ENCODE measurements at regions not wholly inside any gene's neighbourhood (a gene's known extent, or its start where the extent isn't known, plus 50 kb on each side); places are given as distances from the start of the nearest gene placed in this dataset.
"Not testable (repeated sequence)": the region's sequence is repeated elsewhere in the genome, so short reads cannot be mapped to it uniquely, and the experiment has no call there.

GRCh38 chrX:125507119-125507518, 187.4 kb downstream of the TEX13C start:
- DNase-seq: no peak

GRCh38 chrX:125520029-125520428, 200.4 kb downstream of the TEX13C start:
- no peak for DNase-seq

GRCh38 chrX:125522752-125523151, 203.1 kb downstream of the TEX13C start:
- DNase-seq: no peak

DNA sequence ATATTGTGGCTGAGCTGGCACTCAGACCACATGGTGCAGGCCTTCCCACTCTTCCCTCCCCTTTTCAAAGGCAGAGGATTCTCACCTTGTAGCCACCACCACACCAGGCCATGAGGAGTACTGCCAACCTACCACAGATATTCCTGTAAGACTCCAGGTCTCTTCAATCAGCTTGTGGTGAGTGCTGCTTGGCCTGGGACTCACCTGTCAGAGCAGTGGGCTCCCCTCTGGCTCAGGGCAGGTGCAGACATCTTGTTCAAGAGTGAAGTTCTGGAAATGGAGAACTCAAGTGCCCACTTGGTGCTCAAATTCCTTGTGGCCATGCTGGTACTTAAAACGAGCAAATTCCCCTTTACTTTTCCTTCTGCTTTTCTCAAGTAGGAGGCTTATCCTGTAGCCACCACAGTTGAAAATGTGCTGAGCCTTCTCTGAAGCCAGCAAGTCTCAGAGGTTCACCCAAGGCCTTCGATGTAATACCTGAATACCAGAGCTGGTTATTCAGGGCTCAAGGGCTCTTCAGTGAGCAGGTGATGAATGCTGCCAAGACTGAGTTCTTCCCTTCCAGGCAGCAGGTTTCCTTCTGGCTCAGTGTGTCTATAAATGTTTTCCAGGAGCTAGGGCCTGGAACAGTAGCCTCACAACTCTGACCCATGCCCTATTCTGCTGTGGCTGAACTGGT, 212.9 kb downstream of the TEX13C start:
- DNase-seq: no peak

DNA sequence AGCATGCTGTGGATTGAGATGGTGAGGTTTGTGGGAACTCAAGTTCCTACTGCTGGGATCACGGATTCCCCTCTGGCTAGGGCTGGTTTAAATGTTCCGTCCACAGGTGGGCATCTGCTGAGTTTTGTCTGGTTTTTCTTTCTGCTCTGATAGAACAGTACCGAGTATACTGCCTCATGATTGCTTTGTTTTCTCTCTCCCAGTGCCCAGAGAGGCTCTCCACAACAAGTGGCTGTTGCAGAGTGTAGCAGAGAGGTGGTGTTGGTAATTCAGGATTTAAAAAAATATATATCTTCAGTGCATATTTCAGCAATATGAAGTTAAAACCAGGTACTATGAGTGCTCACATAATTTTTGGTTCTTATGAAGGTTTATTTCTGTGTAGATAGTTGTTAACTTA, 213.7 kb downstream of the TEX13C start:
- no peak for DNase-seq

DNA sequence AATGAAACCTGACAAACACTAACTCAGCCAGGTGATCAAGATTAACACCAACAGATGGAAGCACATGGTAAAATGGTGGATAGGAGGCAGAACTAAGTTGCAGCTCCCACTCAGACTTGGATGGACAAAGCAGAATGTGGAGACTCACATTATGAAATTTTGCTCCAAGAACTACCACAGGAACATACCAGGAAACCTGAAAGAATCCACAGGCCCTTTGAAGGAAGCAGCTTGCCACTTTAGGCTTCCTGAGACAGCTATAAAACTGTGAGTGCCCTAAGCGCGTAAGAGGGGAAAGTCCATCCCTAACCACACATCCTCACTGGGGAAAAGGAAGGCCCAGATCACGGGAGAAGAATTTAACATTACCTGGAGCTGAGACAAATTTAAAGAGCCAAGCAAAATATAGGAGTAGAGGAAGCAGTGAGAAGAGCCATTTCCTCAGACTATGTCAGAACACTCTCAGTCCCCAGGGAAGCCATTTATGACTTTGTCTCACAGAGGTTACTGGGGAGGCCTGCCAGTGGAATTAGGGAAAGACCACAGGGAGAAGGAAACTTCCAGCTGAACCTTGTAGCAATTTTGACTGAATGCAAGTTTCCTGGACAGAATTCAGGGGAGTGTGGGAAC, 224.5 kb downstream of the TEX13C start:
- no peak for DNase-seq

DNA sequence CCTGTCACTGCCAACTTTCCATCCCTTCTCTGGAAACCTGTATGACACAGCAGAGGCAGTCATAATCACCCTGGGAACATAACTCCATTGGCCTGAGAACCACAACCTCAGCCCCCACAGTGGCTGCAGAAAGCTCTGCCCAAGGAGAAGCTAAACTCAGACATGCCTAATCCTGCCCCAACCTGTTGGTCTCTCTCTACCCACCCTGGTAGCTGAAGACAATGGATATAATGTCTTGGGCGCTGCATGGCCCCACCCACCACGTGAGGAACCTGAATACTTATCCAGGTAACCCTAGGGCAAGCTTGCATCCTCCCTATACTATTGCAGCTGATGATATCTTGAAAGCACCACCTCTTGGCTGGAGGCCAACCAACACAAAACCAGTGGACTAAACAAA, 225.2 kb downstream of the TEX13C start:
- DNase-seq: no peak

DNA sequence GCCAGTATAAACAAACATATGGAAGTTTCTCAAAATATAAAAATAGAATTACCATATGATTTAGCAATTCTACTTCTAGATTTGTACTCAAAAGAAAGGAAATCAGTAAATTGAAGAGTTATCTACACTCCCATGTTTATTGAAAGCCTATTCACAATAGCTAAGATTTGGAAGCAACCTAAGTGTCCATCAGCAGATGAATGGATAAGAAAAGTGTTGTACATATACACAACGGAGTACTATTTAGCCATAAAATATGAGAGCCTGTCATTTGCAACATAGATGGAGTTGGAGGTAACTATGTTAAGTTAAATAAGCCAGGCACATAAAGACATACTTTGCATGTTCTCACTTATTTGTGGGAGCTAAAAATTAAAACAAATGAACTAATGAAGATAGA, 257.8 kb downstream of the TEX13C start:
- DNase-seq: no peak

- DNase-seq: no peak
Observed at GRCh38 chrX:125604448-125604847, 284.8 kb downstream of the TEX13C start.

DNA sequence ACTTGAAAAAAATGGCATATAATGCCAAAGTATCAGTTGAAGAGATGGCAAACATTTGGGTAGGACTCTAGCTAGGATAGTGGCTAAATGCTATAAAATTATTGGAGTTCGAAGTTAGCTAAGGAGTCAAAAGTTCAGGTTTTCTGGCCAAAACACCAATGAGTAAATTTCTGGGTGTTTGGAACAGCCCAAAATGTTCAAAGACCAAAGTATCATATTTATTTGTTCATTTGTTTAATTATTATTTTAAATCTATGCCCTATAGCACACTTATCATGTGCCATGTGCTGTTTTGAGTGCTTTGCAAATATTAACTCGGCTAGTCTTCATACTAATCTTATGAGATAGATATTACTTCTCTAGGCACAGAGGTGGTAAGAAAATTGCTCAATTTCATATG, 285.5 kb downstream of the TEX13C start:
- no peak for DNase-seq

DNA sequence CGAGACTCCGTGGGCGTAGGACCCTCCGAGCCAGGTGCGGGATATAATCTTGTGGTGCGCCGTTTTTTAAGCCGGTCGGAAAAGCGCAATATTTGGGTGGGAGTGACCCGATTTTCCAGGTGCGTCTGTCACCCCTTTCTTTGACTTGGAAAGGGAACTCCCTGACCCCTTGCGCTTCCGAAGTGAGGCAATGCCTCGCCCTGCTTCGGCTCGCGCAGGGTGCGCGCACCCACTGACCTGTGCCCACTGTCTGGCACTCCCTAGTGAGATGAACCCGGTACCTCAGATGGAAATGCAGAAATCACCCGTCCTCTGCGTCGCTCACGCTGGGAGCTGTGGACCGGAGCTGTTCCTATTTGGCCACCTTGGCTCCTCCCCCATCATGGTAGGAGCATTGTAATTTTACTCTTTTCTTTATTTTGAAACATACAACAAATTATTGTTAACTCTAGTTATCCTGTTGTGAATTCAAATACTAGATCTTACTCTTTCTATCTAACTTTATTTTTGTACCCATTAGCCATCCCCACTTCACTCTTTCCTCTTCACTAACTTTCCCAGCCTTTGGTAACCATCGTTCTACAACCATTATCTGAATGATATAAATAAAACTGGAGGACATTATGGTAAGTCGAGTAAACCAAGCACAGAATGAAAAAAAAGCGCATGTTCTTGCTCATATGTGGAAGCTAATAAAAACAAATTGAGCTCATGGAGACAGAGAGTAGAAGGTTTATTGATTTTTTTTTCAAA, 295.1 kb downstream of the TEX13C start:
- not testable (repeated sequence) for DNase-seq

GRCh38 chrX:125620715-125621587, 301.3 kb downstream of the TEX13C start:
- no peak for DNase-seq

DNA sequence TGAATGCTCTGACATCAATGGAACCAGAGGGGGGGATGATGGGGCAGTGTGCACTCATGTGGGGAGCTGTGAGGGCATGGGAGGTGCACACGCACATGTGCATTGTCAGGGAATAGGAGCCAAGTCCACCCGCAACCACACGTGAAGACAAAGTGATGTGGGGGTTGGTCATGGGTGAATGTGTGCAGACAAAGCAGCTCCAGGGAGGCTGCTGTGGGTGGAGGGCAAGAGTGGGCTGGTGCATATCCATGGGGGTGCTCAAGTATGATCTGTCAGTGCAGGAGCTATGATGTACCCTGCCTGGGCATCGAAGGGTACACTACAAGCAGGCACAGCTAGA, 301.9 kb downstream of the TEX13C start:
- DNase-seq: no peak

- DNase-seq: no peak
Observed at GRCh38 chrX:125622899-125623298, 303.2 kb downstream of the TEX13C start.

DNA sequence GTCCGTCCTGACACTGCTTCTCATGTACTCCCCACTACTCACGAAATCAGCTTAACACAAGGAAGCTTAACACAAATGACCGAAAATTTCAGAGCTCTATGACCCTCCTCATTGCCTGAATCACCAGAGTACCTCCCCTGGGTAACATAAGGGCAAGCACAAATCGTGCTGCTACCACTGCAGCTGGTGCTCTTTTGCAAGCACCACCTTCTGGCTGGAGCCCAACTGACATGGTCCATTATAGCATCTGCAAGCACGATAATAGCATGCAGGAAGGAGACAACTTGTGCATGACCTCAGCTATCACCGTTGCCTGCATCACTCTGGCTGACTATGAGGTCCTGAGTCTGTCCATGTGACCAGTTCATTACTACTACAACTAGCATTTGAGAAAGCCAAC, 308.0 kb downstream of the TEX13C start:
- no peak for DNase-seq

GRCh38 chrX:125628435-125628834, 308.8 kb downstream of the TEX13C start:
- no peak for DNase-seq

- DNase-seq: no peak
Observed at GRCh38 chrX:125641405-125641804, 321.7 kb downstream of the TEX13C start.

- DNase-seq: no peak
Observed at GRCh38 chrX:125646195-125646594, 326.5 kb downstream of the TEX13C start.

DNA sequence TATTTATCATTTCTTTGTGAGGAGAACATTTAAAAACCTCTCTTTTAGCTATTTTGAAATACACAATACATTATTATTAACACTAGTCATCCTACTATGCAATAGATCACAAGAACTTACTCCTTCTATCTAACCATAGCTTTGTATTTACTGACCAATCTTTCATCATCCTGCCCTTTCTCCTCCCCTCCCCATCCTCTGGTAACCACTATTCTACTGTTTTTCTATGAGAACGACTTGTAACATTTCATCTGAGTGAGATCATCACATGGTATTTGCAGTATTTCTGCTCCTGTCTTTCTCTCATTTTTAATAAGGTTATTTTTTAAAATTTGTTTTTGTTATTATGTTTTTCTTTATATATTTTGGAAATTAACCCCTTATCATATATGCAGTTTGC, 331.8 kb downstream of the TEX13C start:
- no peak for DNase-seq

DNA sequence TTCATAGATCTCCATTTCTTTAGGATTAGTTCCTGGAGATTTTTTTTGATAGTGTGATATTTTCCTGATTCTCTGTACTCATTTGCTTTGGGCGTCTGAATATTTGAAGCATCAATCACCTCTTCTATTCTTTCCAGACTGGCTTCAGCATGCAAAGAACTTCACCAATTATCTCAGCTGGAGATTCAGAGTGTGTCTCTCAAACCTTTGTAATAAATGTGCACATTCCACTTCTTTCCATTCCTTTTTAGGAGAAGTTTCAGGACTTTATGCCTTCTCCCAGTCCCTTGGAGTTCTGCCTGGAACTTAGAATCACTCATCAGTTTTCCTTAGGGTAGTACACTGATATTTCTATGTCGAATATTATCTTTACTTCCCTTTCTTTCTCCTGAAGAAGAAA, 334.8 kb downstream of the TEX13C start:
- DNase-seq: no peak

GRCh38 chrX:125673758-125674157, 354.1 kb downstream of the TEX13C start:
- no peak for DNase-seq

GRCh38 chrX:125678258-125678657, 358.6 kb downstream of the TEX13C start:
- DNase-seq: no peak

DNA sequence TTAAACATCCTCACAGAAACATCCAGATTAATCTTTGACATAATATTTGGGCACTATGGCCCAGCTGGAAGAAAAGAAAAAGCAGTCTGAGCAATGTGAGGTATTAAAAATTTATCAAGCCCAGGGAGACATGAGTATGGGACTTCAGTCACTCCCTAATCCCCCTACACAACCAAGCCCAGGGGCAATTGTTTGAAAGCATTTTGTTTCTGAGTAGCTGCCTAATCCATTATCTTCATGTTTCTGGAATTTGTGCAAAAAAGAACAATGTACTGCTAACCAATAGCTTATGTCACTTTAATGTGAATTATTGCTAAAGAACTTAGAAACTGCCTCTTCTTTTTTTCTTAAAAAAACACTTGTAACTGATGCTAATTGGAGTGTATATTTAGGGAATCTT, 360.7 kb downstream of the TEX13C start:
- DNase-seq: no peak

All from T-helper 2 cell (primary cell).